ENCODE measurements at regions not wholly inside any gene's neighbourhood (a gene's known extent, or its start where the extent isn't known, plus 50 kb on each side); places are given as distances from the start of the nearest gene placed in this dataset.

GRCh38 chr14:101232340-101233020, 328.8 kb upstream of the DIO3 start:
- DNase-seq = no peak
- H3K9me3 ChIP-seq = no peaks in the 10 kb centered on the region
- no peaks in the 10 kb centered on the region for H3K36me3 ChIP-seq
- TF ChIP-seq CTCF (IDR thresholded peaks at IDR 0.05) = no peak
- H3K27me3 ChIP-seq (ENCODE audit: low read depth) = no peaks in the 10 kb centered on the region
- no peak overlapping the region for H3K27ac ChIP-seq
- H3K4me1 ChIP-seq = no peaks in the 10 kb centered on the region
- intact Hi-C loops (cut with DNase I) = no loop called here
- no peak overlapping the region for H3K4me3 ChIP-seq
- no peak for ATAC-seq

- Histone ChIP-seq H3K27me3 (ENCODE audit: low read depth) (no peaks in the 10 kb centered on the region), H3K4me3 (no peak overlapping the region), H3K36me3 (no peaks in the 10 kb centered on the region), H3K9me3 (no peaks in the 10 kb centered on the region), H3K27ac (no peak overlapping the region), H3K4me1 (no peaks in the 10 kb centered on the region)
- intact Hi-C loops (cut with DNase I) = no loop called here
- TF ChIP-seq CTCF (IDR thresholded peaks at IDR 0.05) = no peak
- no peak for ATAC-seq
- no peak for DNase-seq
These were observed 328.3 kb upstream of the DIO3 start for GRCh38 chr14:101233021-101233366.

GRCh38 chr14:101233391-101233790, 327.9 kb upstream of the DIO3 start:
- ATAC-seq (no peak), DNase-seq (no peak)
- no peak overlapping the region for H3K4me3 ChIP-seq
- no peaks in the 10 kb centered on the region for H3K4me1 ChIP-seq
- no peak for TF ChIP-seq CTCF (IDR thresholded peaks at IDR 0.05)
- no peaks in the 10 kb centered on the region for H3K27me3 ChIP-seq (ENCODE audit: low read depth)
- no peak overlapping the region for H3K27ac ChIP-seq
- no peaks in the 10 kb centered on the region for H3K36me3 ChIP-seq
- intact Hi-C loops (cut with DNase I) = no loop called here
- H3K9me3 ChIP-seq = no peaks in the 10 kb centered on the region

GRCh38 chr14:101233808-101234207, 327.5 kb upstream of the DIO3 start:
- H3K4me3 ChIP-seq = no peak overlapping the region
- ATAC-seq (no peak), DNase-seq (no peak)
- intact Hi-C loops (cut with DNase I) = no loop called here
- no peaks in the 10 kb centered on the region for H3K27me3 ChIP-seq (ENCODE audit: low read depth)
- TF ChIP-seq CTCF (IDR thresholded peaks at IDR 0.05) = no peak
- H3K9me3 ChIP-seq = no peaks in the 10 kb centered on the region
- H3K36me3 ChIP-seq = no peaks in the 10 kb centered on the region
- H3K4me1 ChIP-seq = no peaks in the 10 kb centered on the region
- H3K27ac ChIP-seq = no peak overlapping the region

GRCh38 chr14:101234244-101234937, 326.9 kb upstream of the DIO3 start:
- Histone ChIP-seq H3K4me3 (no peak overlapping the region), H3K27ac (no peak overlapping the region), H3K36me3 (no peaks in the 10 kb centered on the region), H3K27me3 (ENCODE audit: low read depth) (peaks cover 4% of the 10 kb centered on the region), H3K4me1 (no peaks in the 10 kb centered on the region), H3K9me3 (no peaks in the 10 kb centered on the region)
- TF ChIP-seq CTCF (IDR thresholded peaks at IDR 0.05) = no peak
- intact Hi-C loops (cut with DNase I) = no loop called here
- no peak for DNase-seq
- no peak for ATAC-seq

Data from lower lobe of right lung (tissue), 2 donors.